DMS114 treated with DMSO at 0.1 percent for 48 hours (cell line): ENCODE measurements at regions not wholly inside any gene's neighbourhood (a gene's known extent, or its start where the extent isn't known, plus 50 kb on each side); places are given as distances from the start of the nearest gene placed in this dataset.
"Not testable (repeated sequence)": the region's sequence is repeated elsewhere in the genome, so short reads cannot be mapped to it uniquely, and the experiment has no call there.

ENCODE experiments used
- DNase-seq: peaks from one replicate; lab custom pipeline; 2025; ENCODE audit not compliant: unreplicated experiment; lab: John Stamatoyannopoulos, UW

- no peak for DNase-seq
These were observed 528.3 kb upstream of the BOD1L1 start for GRCh38 chr4:14155803-14156202.

- DNase-seq, result no peak
These were observed 529.7 kb upstream of the BOD1L1 start for GRCh38 chr4:14157262-14157661.

- DNase-seq, result no peak
These were observed 537.8 kb upstream of the BOD1L1 start for GRCh38 chr4:14165222-14165920.

- no peak for DNase-seq
These were observed 540.5 kb upstream of the BOD1L1 start for GRCh38 chr4:14167876-14168510.

- no peak for DNase-seq
These were observed 541.4 kb upstream of the BOD1L1 start for GRCh38 chr4:14168919-14169318.

GRCh38 chr4:14169460-14169859 is 541.9 kb upstream of the BOD1L1 start:
- no peak for DNase-seq

GRCh38 chr4:14169940-14170339 is 542.4 kb upstream of the BOD1L1 start:
- not testable (repeated sequence) for DNase-seq

- DNase-seq, result no peak
These were observed 549.1 kb upstream of the BOD1L1 start for GRCh38 chr4:14176613-14177012.

GRCh38 chr4:14177987-14178386 is 550.5 kb upstream of the BOD1L1 start:
- no peak for DNase-seq

- no peak for DNase-seq
These were observed 550.9 kb upstream of the BOD1L1 start for GRCh38 chr4:14178421-14178820.

GRCh38 chr4:14180166-14180565 is 552.6 kb upstream of the BOD1L1 start:
- no peak for DNase-seq

- DNase-seq, result no peak
These were observed 553.6 kb upstream of the BOD1L1 start for GRCh38 chr4:14180983-14181601.

GRCh38 chr4:14182148-14182547 is 554.6 kb upstream of the BOD1L1 start:
- no peak for DNase-seq

GRCh38 chr4:14184265-14184664 is 556.7 kb upstream of the BOD1L1 start:
- no peak for DNase-seq

GRCh38 chr4:14184767-14185166 is 557.2 kb upstream of the BOD1L1 start:
- DNase-seq, result no peak

GRCh38 chr4:14188214-14188613 is 560.7 kb upstream of the BOD1L1 start:
- no peak for DNase-seq

GRCh38 chr4:14193601-14194000 is 566.1 kb upstream of the BOD1L1 start:
- DNase-seq, result no peak

- no peak for DNase-seq
These were observed 568.6 kb upstream of the BOD1L1 start for GRCh38 chr4:14196131-14196530.

- no peak for DNase-seq
These were observed 587.7 kb upstream of the BOD1L1 start for GRCh38 chr4:14215116-14215770.

- no peak for DNase-seq
These were observed 589.9 kb upstream of the BOD1L1 start for GRCh38 chr4:14217401-14217800.

GRCh38 chr4:14218641-14219040 is 591.1 kb upstream of the BOD1L1 start:
- DNase-seq, result no peak

- DNase-seq, result no peak
These were observed 593.7 kb upstream of the BOD1L1 start for GRCh38 chr4:14221176-14221575.
